Activated T-helper 1 cell treated with anti-CD3 and anti-CD28 coated beads, Interleukin-2, amount 50 U/mL, for 16 hours (primary cell): ENCODE measurements at regions not wholly inside any gene's neighbourhood (a gene's known extent, or its start where the extent isn't known, plus 50 kb on each side); places are given as distances from the start of the nearest gene placed in this dataset.
"Not testable (repeated sequence)": the region's sequence is repeated elsewhere in the genome, so short reads cannot be mapped to it uniquely, and the experiment has no call there.

Experiments
- DNase-seq, 2 donors: peaks; one replicate each; pipeline ENCODE4 v3.0.0-alpha.2; 2020; ENCODE audit warnings: low read depth in 1 of 2, low spot score in 1 of 2

DNA sequence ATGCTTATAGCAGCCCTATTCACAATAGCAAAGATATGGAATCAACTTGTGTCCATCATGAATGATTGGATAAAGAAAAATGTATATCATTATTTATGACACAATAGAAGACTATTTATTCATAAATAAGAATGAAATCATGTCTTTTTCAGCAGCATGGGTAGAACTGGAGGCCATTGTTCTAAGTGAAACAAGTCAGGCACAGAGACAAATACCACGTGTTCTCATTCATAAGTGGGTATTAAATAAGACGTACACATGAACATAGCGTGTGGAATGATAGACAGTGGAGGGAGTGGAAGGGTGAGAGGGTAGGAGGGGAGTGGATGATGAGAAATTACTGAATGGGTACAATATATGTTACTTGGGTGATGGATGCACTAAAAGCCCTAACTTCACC lies 762.4 kb downstream of the REEP3 start:
- DNase-seq: no peak

DNA sequence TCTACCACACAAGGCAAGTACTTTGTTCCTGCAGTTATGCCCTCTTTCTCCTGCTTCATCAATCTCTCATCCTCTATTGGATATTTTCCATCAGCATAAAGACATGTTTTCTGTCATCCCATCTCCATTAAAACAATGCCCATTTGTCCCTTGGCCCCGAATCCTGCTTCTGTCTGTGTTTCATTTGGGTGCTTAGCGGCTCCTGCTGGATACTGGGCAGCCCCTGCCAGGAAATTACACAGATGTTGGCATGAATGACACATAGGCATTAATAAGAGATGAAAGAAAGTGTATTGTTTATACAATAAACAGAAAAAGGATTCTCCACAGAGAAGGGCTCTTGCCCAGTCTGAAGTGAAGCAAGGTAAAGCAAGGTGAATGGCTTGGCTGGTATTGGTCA lies 765.3 kb downstream of the REEP3 start:
- DNase-seq: no peak

DNA sequence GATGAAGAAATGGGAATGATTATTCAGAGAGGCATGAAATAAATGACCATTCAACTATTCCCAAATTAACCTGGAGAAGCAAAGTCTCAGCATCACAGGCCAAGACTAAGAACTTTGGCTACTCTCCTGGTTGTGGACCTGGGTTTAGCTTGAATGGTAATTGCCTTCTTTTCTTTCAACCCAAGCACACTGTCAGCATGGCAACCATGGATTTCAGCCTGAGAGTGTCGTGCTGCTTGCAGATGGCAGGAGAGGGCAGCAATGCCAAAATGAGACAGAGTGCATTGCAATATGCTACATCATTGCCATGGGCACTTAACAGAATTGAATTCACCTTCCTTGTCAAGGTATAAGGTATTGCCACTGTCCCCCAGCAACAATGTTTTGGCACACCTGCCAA lies 767.2 kb downstream of the REEP3 start:
- no peak for DNase-seq

GRCh38 chr10:64303566-64303965 lies 782.4 kb downstream of the REEP3 start:
- no peak for DNase-seq

- no peak for DNase-seq
Measured at GRCh38 chr10:64306729-64307327, 785.6 kb downstream of the REEP3 start.

- no peak for DNase-seq
Measured at GRCh38 chr10:64312876-64313275, 791.7 kb downstream of the REEP3 start.

GRCh38 chr10:64313967-64314366 lies 792.8 kb downstream of the REEP3 start:
- no peak for DNase-seq

- no peak for DNase-seq
Measured at GRCh38 chr10:64316416-64316815, 795.2 kb downstream of the REEP3 start.

DNA sequence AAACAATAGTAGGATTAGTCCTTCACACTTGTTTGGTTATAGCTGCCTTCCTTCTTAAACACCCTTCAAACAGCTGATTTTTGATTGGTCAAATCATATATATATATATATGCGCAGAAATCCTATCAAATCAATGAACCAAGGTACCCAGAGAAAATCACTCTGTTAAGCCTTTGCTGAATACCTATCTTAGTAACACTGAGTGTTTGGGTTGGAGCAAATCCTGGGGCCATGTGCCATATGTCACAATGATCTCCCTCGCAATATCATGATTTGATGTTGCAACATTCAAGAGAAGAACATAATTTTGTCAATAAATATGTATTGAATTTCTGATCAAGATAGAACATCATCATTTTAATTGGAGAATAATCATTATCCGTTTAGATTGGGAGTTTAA lies 795.6 kb downstream of the REEP3 start:
- DNase-seq: no peak

DNA sequence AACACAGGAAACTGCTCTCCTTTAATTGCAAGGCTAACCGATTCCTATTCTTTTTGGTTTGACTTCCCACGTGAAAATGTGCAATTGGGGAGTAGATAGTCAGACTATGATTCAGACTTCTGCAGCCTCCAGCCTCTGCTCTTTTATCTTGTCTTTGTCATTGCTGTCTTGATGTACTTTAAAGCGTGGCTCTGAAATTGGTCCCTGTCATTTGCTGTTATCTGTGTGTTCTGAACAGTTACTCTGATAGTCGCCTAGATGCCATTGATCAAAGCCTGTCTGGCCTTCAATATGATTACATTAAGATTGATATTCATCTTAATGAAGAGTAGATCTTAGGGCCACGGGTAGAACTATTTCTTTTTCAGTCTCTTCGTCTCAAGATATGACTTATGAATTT lies 799.2 kb downstream of the REEP3 start:
- DNase-seq: no peak

DNA sequence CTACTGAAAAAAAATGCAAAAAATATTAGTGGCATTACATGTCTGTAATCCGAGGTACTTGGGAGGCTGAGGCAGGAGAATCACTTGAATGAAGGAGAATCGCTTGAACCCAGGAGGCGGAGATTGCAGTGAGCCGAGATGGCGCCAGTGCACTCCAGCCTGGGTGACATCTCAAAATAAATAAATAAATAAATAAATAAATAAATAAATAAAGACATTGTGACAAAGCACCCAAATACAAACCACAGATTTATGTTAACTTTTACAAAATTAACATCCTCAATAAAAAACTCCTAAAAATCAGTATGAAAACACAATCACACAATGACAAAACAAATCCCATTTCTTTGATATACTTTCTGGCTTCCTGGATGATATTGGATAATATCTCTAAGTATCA lies 808.3 kb downstream of the REEP3 start:
- DNase-seq: no peak

DNA sequence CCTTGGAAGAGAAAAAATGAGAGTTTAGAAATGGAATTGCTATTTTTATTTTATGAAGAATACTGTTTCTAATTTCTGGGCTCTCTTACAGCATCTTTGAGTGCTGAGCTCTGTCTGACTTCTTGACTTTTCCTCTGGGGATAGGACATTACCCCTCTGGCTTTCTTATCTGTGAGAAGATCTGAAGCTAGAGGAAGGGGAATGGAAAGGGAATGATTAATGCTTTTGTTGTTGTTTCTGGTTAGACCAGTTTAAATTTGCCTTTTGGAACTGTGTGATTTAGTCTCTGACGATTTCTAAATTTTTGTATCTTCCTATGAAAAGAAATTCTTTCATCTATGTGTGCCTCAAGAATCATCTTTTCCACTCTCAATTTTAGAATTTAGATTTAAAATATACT lies 811.4 kb downstream of the REEP3 start:
- no peak for DNase-seq

- no peak for DNase-seq
Measured at GRCh38 chr10:64334084-64334483, 812.9 kb downstream of the REEP3 start.

GRCh38 chr10:64344211-64344610 lies 823.0 kb downstream of the REEP3 start:
- DNase-seq: no peak

GRCh38 chr10:64345856-64346255 lies 824.7 kb downstream of the REEP3 start:
- DNase-seq: no peak

DNA sequence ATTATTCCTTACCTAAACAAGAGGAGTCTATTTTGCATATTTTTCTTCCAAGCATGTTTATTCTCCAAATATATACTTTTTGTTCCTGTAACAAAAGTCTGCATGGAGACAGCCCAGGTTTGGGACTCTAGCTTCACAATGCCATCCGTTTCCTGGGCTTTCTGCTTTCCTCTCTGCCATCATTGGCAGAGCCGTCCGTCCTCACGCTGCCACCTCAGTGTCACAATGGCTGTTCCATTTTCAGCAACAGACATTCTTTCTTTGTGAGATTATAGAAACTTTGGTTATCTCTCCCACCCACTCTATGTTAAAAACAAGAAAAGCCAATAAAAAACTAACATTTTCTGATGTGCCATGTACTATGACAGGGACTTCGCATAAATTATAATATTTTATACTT lies 825.2 kb downstream of the REEP3 start:
- no peak for DNase-seq

DNA sequence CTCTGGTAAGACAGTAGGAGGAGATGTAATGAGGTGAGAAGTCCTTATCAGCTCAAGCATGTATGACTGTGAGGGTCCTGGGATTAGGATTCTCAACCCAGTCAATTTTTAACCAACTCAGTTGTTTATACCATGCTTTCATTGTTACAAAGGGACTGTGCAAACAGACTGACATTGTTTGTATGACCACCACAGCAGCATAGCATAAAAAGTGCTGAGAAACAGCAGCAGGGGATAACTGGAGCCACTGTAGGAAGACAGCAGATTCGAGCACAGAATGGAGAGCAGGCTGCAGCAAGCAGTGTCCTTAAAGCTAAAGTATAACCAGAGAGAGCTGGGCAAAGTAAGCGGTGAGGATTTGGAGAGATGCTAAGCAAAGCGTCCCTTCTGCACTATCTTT lies 829.5 kb downstream of the REEP3 start:
- no peak for DNase-seq

DNA sequence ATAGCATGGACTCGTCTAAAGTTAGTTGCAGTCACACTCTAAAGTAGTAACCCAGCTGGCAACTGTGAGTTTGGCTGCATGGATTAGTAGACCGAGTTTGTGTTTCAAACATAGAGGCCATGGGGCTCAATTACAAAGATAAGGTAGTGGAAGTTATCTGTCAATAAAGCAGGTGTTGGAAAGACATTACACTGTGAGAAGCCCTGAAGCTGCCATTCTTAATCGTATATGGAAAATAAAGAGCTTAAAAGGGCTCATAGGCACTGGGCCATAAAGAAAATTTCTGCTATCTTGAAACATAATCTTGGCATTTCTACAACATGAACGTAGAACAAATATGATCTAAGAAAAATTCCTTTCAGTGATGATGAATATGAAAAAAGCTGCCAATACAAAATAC lies 837.7 kb downstream of the REEP3 start:
- no peak for DNase-seq

GRCh38 chr10:64360240-64360639 lies 839.0 kb downstream of the REEP3 start:
- not testable (repeated sequence) for DNase-seq

DNA sequence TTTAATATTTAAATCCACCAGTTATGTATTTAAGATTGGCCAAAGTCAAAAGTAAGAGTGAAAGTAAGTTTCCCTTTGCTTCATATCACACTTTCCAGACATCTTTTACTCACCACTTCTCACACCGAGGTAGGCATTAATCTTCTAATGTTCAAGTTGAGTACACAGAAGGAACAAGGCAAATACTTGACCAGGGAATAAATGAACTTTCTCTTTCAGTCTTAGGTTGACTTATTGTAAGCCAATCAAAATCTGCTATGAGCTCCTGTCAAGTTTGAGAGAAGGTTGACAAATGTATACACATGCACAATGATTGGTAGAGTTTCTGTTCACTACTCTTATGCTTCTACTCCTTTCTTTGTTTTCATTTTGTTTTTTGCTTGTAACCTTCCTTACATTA lies 842.5 kb downstream of the REEP3 start:
- DNase-seq: no peak

DNA sequence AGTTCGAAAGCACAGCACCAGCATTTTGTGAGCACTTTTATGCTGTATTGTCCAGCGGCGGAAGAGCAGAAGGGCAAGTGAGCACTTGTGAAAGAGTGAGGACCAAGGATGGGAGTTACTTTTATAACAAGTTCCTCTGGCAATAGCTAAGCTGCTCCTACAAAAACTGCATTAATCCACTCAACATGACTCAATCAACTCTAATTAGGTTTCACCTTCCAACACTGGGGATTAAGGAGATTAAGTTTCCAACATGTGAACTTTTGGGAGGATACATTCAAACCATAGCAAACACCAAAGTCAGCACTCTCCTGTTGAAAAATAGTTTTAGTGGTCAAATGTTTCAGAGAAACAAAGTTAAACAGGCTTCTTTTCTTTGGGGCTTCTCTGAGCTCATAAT lies 844.5 kb downstream of the REEP3 start:
- DNase-seq: no peak

GRCh38 chr10:64368298-64368697 lies 847.1 kb downstream of the REEP3 start:
- DNase-seq: no peak

DNA sequence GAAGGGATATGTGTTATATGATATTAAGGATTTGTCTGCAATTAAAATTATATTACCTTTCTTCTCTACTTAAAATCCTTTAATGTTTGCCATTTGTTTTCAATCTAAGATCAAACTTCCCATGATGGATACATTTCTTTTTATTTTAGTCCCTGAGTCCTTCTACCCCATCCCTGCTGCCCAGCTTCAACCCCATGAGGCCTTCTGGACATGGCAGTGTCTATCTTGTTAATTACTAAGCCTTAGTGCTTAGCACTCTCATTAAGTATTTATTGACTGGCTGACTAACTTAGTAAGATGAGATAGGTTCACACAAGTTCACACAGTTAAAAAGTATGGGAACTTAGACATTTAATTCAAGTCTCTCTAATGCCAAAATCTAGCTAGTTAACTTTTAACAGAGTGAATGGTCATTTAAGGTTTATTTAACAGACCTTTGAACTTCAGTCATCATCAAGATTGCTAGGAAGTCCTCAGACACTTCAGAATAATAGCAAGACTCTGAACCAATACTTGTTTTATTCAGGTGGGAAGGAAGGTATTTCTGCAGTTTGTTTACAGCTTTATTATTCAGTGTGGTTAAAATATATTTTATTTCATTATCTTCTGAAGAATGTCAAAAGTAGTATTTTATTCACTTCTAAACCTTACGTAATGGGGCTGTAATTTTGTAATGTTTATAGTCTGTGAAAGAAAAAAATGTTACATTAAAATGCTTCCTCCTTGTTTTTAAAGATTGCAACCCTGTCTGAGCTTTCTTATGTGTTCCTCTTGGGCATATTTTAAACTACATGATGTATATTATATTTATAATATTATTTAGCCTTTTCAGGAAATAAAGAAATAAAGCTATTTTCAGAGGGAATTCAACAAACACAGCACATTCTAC lies 848.9 kb downstream of the REEP3 start:
- DNase-seq: no peak
